Thoracic aorta (tissue), 2 donors: ENCODE measurements at regions not wholly inside any gene's neighbourhood (a gene's known extent, or its start where the extent isn't known, plus 50 kb on each side); places are given as distances from the start of the nearest gene placed in this dataset.
A peak's percentile ranks its signal among the peaks of the same experiment; 100 is the strongest.

Experiments used
- ATAC-seq: fragments of 150-250 bp; one replicate; pipeline ENCODE4 v1.8.0; 2017; ENCODE audit warnings: low read depth; ENCODE audit not compliant: insufficient number of reproducible peaks, low FRiP score
- DNase-seq: peaks from one replicate; pipeline ENCODE4 v3.0.0-alpha.2; 2020; ENCODE audit warnings: low spot score
- H3K27ac ChIP-seq, 2 donors: fragments of 200-600 bp; sonication (generic); 1 replicate in 1 of 2; 2 replicates in 1 of 2; pipeline ENCODE4 v1.5.1; 2016; ENCODE audit warnings: mild to moderate bottlenecking in 2 of 2, moderate library complexity in 2 of 2
- H3K27me3 ChIP-seq: fragments of 200-600 bp; sonication (generic); replicated peaks from 2 replicates; pipeline ENCODE4 v1.6.0; 2016; ENCODE audit warnings: mild to moderate bottlenecking; ENCODE audit not compliant: insufficient read depth
- H3K36me3 ChIP-seq: fragments of 200-600 bp; sonication (generic); one replicate; pipeline ENCODE4 v1.5.1; 2016
- H3K4me1 ChIP-seq, 2 donors: fragments of 200-600 bp; sonication (generic); 1 replicate in 1 of 2; 2 replicates in 1 of 2; pipeline versions ENCODE4 v1.5.1 to v1.6.0; 2016; ENCODE audit warnings: low read depth in 2 of 2, mild to moderate bottlenecking in 1 of 2; ENCODE audit not compliant: control insufficient read depth in 1 of 2
- H3K4me3 ChIP-seq: fragments of 200-600 bp; sonication (generic); 2 replicates; pipeline ENCODE4 v1.5.1; 2016; ENCODE audit warnings: mild to moderate bottlenecking
- H3K9me3 ChIP-seq: fragments of 200-600 bp; sonication (generic); 2 replicates; pipeline ENCODE4 v1.5.1; 2016
- CTCF ChIP-seq: fragments of 200-600 bp; sonication (generic); IDR thresholded peaks from one replicate; pipeline ENCODE4 v1.5.1; 2019; ENCODE audit warnings: antibody characterized with exemption

GRCh38 chr12:68491204-68491960, 119.3 kb upstream of the RAP1B start:
- no peak overlapping the region for H3K27ac ChIP-seq
- ATAC-seq (no peak), DNase-seq (no peak)
- H3K9me3 ChIP-seq = no peaks in the 10 kb centered on the region
- no peak for TF ChIP-seq CTCF
- H3K4me1 ChIP-seq = peaks cover 5 to 13% of the 10 kb centered on the region in 2 donors
- H3K36me3 ChIP-seq = no peaks in the 10 kb centered on the region
- H3K4me3 ChIP-seq = no peak overlapping the region
- no peaks in the 10 kb centered on the region for H3K27me3 ChIP-seq

DNA sequence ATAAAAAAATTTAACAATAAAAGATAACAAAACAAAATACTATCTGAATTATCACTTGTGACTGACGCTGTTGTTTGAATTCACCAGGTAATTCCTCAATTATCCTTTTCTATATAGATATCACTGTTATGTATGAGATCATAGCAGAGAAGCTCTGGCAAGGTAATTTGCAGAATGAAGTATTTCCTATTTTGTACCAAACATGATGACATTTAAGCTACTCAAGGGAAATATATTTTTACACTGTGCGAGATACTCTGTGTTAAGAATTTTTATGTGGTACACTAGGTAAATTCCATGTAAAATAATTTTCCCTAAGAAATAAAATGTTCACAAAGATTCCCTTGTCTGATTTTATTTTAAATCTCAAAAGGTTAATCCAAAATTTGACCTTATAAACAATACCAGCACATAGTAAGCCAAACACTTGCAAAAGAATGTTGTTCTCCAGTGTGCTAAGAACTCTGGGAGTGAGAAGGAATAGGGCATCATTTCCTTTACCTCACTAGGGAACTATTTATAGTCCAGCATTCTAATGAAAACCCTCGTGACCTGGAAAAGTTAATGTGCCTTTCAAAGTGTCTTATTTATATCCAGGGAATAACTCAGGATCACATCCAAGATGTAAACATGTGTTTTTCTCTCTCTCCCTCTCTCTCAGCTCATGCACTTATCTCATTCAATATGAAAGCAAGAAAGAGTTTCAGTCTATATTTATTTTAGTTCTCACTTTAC, 115.2 kb upstream of the RAP1B start:
- no peaks in the 10 kb centered on the region for H3K9me3 ChIP-seq
- TF ChIP-seq CTCF = no peak
- no peak overlapping the region for H3K4me3 ChIP-seq
- H3K4me1 ChIP-seq = peaks cover 12 to 31% of the 10 kb centered on the region in 2 donors
- DNase-seq (no peak), ATAC-seq (peak; percentile 69)
- H3K27me3 ChIP-seq = no peaks in the 10 kb centered on the region
- peak overlapping the region in 1 of 2 donors; percentile 53 for H3K27ac ChIP-seq
- no peaks in the 10 kb centered on the region for H3K36me3 ChIP-seq

DNA sequence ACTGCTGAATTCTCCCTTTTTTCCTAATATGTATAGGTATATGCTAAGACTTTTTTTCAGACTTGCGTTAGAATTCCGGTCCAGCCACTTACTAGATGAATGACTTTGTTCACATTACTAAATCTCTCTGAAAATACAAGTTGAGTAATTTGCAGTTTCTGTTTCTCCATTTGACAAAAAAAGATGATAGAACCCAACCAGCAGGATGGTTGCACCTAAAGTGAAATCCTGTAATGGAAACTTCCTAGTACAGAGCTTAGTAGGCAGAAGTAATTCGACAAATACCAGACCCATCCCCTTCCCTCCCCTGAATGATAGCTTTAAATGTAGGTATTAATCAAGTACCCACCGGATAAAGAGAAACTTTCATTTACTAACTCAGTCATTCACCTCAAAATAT, 113.6 kb upstream of the RAP1B start:
- peak overlapping the region; percentile 4 to 71 for H3K27ac ChIP-seq
- no peak for TF ChIP-seq CTCF

GRCh38 chr12:68497702-68498101, 113.0 kb upstream of the RAP1B start:
- peaks cover 12 to 31% of the 10 kb centered on the region in 2 donors for H3K4me1 ChIP-seq
- no peak for DNase-seq
- H3K36me3 ChIP-seq = no peaks in the 10 kb centered on the region
- H3K27ac ChIP-seq = peak overlapping the region; percentile 4 to 71
- no peaks in the 10 kb centered on the region for H3K9me3 ChIP-seq
- ATAC-seq = peak; percentile 78
- no peak for TF ChIP-seq CTCF
- H3K4me3 ChIP-seq = peak overlapping the region; percentile 22
- H3K27me3 ChIP-seq = no peaks in the 10 kb centered on the region

More for the DNA sequence above, 113.6 kb upstream of the RAP1B start:
- Histone ChIP-seq H3K27me3 (no peaks in the 10 kb centered on the region), H3K36me3 (no peaks in the 10 kb centered on the region), H3K4me3 (peak overlapping the region; percentile 22), H3K4me1 (peaks cover 12 to 31% of the 10 kb centered on the region in 2 donors), H3K9me3 (no peaks in the 10 kb centered on the region)
- ATAC-seq = no peak
- no peak for DNase-seq

- Histone ChIP-seq H3K4me1 (peaks cover 12 to 31% of the 10 kb centered on the region in 2 donors), H3K9me3 (no peaks in the 10 kb centered on the region), H3K27me3 (no peaks in the 10 kb centered on the region), H3K36me3 (no peaks in the 10 kb centered on the region), H3K4me3 (no peak overlapping the region), H3K27ac (no peak overlapping the region)
- TF ChIP-seq CTCF = no peak
- no peak for DNase-seq
- ATAC-seq = no peak
Observed at GRCh38 chr12:68498736-68499135, 112.0 kb upstream of the RAP1B start.
